DMS114 treated with DMSO at 0.1 percent for 48 hours (cell line): ENCODE measurements at regions not wholly inside any gene's neighbourhood (a gene's known extent, or its start where the extent isn't known, plus 50 kb on each side); places are given as distances from the start of the nearest gene placed in this dataset.

ENCODE experiments used
- DNase-seq: peaks from one replicate; lab custom pipeline; 2025; ENCODE audit not compliant: unreplicated experiment; lab: John Stamatoyannopoulos, UW

DNA sequence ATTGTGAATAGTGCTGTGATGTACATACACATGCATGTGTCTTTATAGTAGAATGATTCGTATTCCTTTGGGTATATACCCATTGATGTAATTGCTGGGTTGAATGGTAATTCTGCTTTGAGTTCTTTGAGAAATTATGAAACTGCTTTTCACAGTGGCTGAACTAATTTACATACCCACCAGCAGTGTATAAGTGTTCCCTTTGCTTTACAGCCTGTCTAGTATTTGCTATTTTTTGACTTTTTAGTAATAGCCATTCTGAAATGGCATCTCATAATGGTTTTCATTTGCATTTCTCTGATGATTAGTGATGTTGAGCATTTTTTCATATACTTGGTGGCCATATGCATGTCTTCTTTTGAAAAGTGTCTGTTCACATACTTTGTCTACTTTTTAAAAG lies 54.5 kb upstream of the FAM78B start:
- DNase-seq, result no peak

- DNase-seq, result no peak
These were observed 67.1 kb upstream of the FAM78B start for GRCh38 chr1:166233750-166234366.

DNA sequence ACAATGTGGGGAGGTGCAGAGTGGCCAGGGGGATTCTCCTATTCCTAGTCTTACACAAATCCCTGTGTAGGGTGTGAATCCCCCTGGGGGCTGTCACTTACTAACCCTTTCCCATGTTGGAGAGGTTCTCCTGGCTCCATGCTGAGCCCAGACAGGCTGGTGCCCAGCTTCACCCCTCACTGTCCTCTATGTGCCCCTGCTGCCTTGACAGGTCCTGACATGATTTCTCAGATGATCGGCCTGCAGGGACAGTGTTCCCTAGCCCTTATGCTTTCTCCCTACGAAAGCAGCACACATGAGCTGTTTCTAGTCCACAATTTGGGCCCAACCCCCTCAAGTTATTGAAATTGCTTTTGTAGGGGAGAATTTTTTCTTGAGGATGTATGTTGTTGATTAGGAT lies 68.9 kb upstream of the FAM78B start:
- no peak for DNase-seq

DNA sequence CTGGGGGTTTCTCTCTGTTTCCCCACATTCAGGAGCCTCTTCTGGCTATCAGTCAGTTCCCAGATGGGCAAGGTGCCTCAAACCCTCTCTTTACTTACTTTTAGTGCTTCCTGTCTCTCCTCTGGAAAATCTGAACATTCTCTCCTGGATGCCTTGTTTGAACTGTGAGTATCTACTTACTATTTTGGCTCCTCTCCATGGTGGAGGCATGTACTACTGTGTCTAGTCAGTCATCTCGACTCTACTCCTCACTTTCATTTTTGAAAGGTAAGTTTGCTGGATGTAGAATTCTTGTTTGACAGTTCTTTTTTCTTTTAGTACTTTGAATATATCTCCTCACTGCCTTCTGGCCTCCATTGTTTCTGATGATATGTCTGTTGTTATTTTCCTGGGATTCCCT lies 70.9 kb upstream of the FAM78B start:
- DNase-seq, result no peak

- no peak for DNase-seq
These were observed 86.4 kb upstream of the FAM78B start for GRCh38 chr1:166253076-166253779.

- DNase-seq, result no peak
These were observed 91.2 kb upstream of the FAM78B start for GRCh38 chr1:166258017-166258416.

DNA sequence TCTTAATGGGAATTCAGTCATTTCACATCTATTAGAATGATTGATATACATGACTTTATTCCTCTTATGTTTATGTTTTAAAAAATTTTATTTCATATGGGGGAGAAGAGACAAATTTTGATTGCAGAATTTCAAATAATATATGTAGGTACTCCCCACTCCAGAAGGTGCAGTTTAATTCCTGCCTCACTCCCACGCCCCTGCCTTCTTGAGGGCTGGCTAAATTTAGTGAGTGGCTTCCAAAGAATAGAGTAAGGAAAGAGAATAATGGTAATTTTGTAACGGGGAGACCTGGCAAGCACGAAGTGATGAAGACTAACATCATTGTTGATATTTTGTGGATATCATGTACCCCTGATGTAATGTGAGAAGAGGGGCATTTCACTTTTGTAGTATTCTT lies 94.7 kb upstream of the FAM78B start:
- DNase-seq, result no peak

- DNase-seq, result no peak
These were observed 103.8 kb upstream of the FAM78B start for GRCh38 chr1:166270476-166271150.

DNA sequence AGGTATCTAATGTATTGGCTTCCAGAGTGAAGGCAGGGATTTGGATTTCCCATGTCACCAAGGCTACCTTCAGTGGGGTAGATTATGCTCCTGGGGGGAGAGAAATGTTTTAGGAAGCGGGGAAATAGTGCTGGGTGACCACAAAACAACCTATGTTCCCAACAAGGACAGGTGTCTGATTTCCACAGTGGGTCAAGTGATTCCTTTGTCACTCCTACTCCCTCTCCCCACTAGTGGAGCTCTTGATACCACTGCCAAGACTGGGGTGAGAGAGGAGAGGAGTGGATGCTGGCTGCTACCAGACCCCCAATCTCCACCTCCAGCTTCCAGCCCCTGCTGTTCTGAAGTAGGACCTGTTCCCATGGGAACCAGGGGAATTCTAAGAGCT lies 104.3 kb upstream of the FAM78B start:
- DNase-seq, result no peak

- no peak for DNase-seq
These were observed 105.4 kb upstream of the FAM78B start for GRCh38 chr1:166272155-166272554.

DNA sequence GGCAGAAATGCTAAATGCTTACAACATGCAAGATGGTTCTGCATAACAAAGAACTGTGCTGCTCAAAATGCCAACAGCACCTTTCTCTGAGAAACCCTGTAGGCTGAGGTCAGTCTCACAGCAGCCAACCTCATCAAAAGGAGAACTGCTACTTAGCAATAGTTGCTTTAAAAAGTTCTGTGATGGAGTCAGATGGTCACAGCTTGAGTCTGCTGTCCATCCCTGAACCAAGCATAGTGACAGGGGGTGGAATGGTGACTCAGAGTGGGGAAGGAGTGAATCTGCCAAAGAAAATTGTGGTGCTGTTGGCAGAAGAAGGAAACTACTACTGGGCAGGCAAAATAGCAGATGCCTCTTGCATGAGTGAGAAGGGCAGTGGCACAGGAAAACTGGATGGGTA lies 106.0 kb upstream of the FAM78B start:
- no peak for DNase-seq

GRCh38 chr1:166273618-166274017 lies 106.8 kb upstream of the FAM78B start:
- no peak for DNase-seq

- DNase-seq, result no peak
These were observed 115.8 kb upstream of the FAM78B start for GRCh38 chr1:166282391-166283137.

DNA sequence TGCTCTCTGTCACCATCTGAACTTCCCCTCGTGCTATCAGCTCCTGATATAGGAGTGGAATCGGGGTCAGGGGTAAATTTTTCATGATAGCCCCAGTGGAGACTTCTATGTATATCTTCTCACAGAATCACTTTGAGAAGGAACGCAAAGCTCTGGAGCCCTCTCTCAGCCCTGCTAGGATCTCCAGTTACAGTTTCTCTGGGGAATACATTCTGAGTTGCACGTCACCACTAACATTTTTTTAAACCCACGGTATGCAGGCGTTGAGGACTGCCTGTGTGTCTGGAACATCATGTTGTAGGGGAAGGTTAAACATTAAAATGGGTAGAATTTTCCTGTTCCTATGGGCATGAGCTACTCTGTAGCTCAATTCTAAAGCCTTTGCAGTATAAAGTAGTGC lies 116.4 kb upstream of the FAM78B start:
- DNase-seq, result no peak

- DNase-seq, result no peak
These were observed 116.8 kb upstream of the FAM78B start for GRCh38 chr1:166283600-166283999.

- no peak for DNase-seq
These were observed 122.7 kb upstream of the FAM78B start for GRCh38 chr1:166289309-166290050.

DNA sequence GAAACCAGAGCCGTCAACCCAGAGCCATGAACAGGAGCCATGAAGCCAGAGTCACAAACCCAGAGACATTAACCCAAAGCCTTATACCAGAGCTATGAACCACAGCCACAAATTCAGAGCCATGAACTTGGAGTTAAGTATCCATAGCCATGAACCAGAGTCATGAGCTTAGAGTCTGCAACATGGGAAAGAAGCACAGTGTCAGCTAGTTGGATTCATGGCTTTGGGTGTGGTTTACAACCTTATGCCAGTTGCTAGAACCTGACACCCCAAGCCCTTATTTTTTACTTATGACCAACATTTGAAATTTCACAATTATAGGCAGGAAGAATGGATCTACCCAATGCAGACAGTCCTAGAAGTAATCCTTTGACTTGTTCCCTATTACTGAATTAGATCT lies 128.9 kb upstream of the FAM78B start:
- no peak for DNase-seq

GRCh38 chr1:166297993-166298392 lies 131.2 kb upstream of the FAM78B start:
- no peak for DNase-seq

- no peak for DNase-seq
These were observed 134.0 kb upstream of the FAM78B start for GRCh38 chr1:166300767-166301166.

DNA sequence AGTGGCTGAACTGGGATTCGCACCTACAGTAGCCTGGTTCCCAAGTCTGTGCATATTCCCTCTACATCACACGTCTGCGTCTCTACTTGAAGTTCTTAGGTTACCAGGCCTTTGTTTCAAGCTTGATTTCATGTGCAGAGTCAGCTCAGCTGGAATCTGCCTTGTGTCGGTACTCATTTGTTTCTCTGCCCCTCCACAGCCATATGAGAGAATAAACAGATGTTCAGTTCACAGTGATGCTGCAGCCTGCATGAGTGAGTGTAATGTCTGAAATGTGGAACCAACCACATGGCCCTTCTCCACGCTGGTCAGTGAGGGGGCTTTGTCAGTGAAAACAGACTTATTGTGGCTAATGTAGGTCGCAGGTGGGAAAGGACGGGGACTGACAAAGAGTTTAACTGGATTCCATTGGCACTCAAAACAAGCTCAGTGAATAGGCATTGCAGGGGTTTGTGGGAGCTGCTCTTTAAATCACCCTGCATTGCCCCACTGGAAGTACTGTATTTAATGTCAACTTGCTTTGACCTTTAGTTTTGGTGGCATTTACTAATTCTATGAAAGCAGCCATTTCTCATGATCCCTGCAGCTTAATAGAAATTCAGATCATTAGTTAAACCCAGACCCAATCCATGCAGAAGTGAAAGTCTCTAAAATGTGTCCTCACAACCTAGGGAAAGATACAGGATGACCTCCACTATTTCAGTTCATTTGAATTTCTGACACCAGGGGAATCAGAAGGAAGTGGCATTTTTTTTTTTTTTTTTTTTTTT lies 136.4 kb upstream of the FAM78B start:
- DNase-seq, result no peak
